Prostate gland (tissue), 2 donors: ENCODE measurements at regions not wholly inside any gene's neighbourhood (a gene's known extent, or its start where the extent isn't known, plus 50 kb on each side); places are given as distances from the start of the nearest gene placed in this dataset.

Source experiments
- CTCF ChIP-seq, 4 experiments: fragments of 200-600 bp in 2 of 4; fragments of 450-650 bp in 2 of 4; sonication (generic) in 2 of 4; IDR thresholded peaks; 1 replicate in 3 of 4; 2 replicates in 1 of 4; pipeline ENCODE4 v1.5.1; 2016 to 2019; ENCODE audit warnings: antibody characterized with exemption in 4 of 4, mild to moderate bottlenecking in 2 of 4, moderate library complexity in 2 of 4
- POLR2A ChIP-seq: fragments of 450-650 bp; IDR thresholded peaks from one replicate; pipeline ENCODE4 v1.6.1; 2016; ENCODE audit warnings: antibody characterized with exemption, mild to moderate bottlenecking
- POLR2AphosphoS5 ChIP-seq: sonication (generic); formaldehyde crosslinking; IDR thresholded peaks from one replicate; pipeline ENCODE4 v1.6.1; 2017; ENCODE audit warnings: antibody characterized with exemption

GRCh38 chr11:45725121-45725520, 59.7 kb upstream of the CHST1 start:
- TF ChIP-seq CTCF (IDR thresholded peaks at IDR 0.05) (no peak), POLR2A (no peak), POLR2AphosphoS5 (no peak)
